A549 (cell line): ENCODE measurements at regions not wholly inside any gene's neighbourhood (a gene's known extent, or its start where the extent isn't known, plus 50 kb on each side); places are given as distances from the start of the nearest gene placed in this dataset.

ENCODE experiments used
- ATAC-seq, 2 experiments: fragments of 200-7000 bp in 1 of 2; fragments of >200 bp in 1 of 2; cut with Nextera tagmentation in 1 of 2; cut with Tn5 transposase in 1 of 2; 3 replicates each; pipeline versions ENCODE4 v1.8.0 to v1.9.1; 2018 to 2020; ENCODE audit warnings: mild to moderate bottlenecking in 1 of 2, moderate library complexity in 1 of 2
- CTCF ChIA-PET: fragments of 300-600 bp; sonication (Branson Sonifier 250); formaldehyde crosslinking; extraction: SDS; loops from one replicate; lab custom pipeline; 2021; ENCODE audit warnings: antibody characterized with exemption, inconsistent platforms; lab: Yijun Ruan, JAX
- POLR2A ChIA-PET: fragments of 350-600 bp; formaldehyde crosslinking; extraction: SDS; loops from one replicate; lab custom pipeline; 2021; ENCODE audit warnings: antibody characterized with exemption, inconsistent platforms; lab: Yijun Ruan, JAX
- DNase-seq, 2 experiments: peaks; one replicate each; pipeline versions ENCODE4 v3.0.0 to v3.0.0-alpha.2; 2011 to 2016; ENCODE audit warnings: low read depth in 1 of 2, low spot score in 1 of 2
- FAIRE-seq: peaks from 2 replicates; lab custom pipeline; 2011; peaks lifted over from hg19 to GRCh38; lab: Jason Lieb, UNC
- H3K27ac ChIP-seq, 2 experiments: fragments of >200 bp; sonication (Bioruptor Twin); formaldehyde crosslinking; 3 replicates each; pipeline ENCODE4 v1.5.1; 2016 to 2017
- H3K4me1 ChIP-seq: fragments of >200 bp; sonication (Bioruptor Twin); formaldehyde crosslinking; 3 replicates; pipeline ENCODE4 v1.6.1; 2016
- H3K4me2 ChIP-seq: fragments of >200 bp; sonication (Bioruptor Twin); formaldehyde crosslinking; 3 replicates; pipeline ENCODE4 v1.6.1; 2016
- H3K4me3 ChIP-seq: fragments of >200 bp; sonication (Bioruptor Twin); formaldehyde crosslinking; 3 replicates; pipeline ENCODE4 v1.5.1; 2016
- H3K9me3 ChIP-seq: fragments of >200 bp; sonication (Bioruptor Twin); formaldehyde crosslinking; 3 replicates; pipeline ENCODE4 v1.6.1; 2016
- BHLHE40 ChIP-seq: IDR thresholded peaks from 2 replicates; pipeline ENCODE4 v1.6.1; 2012; ENCODE audit warnings: low read depth, low read length, inconsistent platforms
- CBX2 ChIP-seq: fragments of 200-600 bp; sonication (generic); IDR thresholded peaks from 2 replicates; pipeline ENCODE4 v1.6.1; 2016; ENCODE audit warnings: low read depth, mild to moderate bottlenecking, borderline replicate concordance
- CEBPB ChIP-seq, 2 experiments: fragments of >200 bp in 1 of 2; sonication (Bioruptor Twin) in 1 of 2; formaldehyde crosslinking in 1 of 2; IDR thresholded peaks; 2 replicates each; pipeline ENCODE4 v1.6.1; 2012 to 2016
- CHD2 ChIP-seq: fragments of 150-350 bp; IDR thresholded peaks from 2 replicates; pipeline ENCODE4 v1.6.1; 2014; ENCODE audit warnings: low read length; ENCODE audit not compliant: partially characterized antibody
- CTCF ChIP-seq: fragments of >200 bp; sonication (Bioruptor Twin); formaldehyde crosslinking; IDR thresholded peaks from 3 replicates; pipeline ENCODE4 v1.5.1; 2016
- EHMT2 ChIP-seq: fragments of 200-600 bp; sonication (generic); IDR thresholded peaks from 2 replicates; pipeline ENCODE4 v1.6.1; 2016; ENCODE audit warnings: antibody characterized with exemption, low read depth, mild to moderate bottlenecking, moderate library complexity
- FOSL2 ChIP-seq, 2 experiments: fragments of 450-650 bp in 1 of 2; fragments of >200 bp in 1 of 2; sonication (Bioruptor Twin) in 1 of 2; formaldehyde crosslinking; IDR thresholded peaks; 2 replicates each; pipeline versions ENCODE4 v1.5.0 to v1.6.1; 2016 to 2020; ENCODE audit warnings: mild to moderate bottlenecking in 1 of 2, moderate library complexity in 1 of 2
- FOXS1 ChIP-seq: fragments of 250-450 bp; sonication (Bioruptor Pico); IDR thresholded peaks from 2 replicates; pipeline ENCODE4 v1.5.0; 2020; ENCODE audit warnings: mild to moderate bottlenecking, moderate library complexity
- HMGXB4 ChIP-seq: fragments of 250-450 bp; sonication (Bioruptor Pico); IDR thresholded peaks from 2 replicates; pipeline ENCODE4 v1.5.0; 2021; ENCODE audit warnings: mild to moderate bottlenecking, moderate library complexity, borderline replicate concordance
- HOXB13 ChIP-seq: fragments of 250-450 bp; sonication (Bioruptor Pico); IDR thresholded peaks from 2 replicates; pipeline ENCODE4 v1.5.0; 2020; ENCODE audit warnings: low read depth, mild to moderate bottlenecking, moderate library complexity
- HOXB5 ChIP-seq: fragments of 250-450 bp; sonication (Bioruptor Pico); IDR thresholded peaks from 2 replicates; pipeline ENCODE4 v1.5.0; 2020; ENCODE audit warnings: mild to moderate bottlenecking, moderate library complexity
- JUNB ChIP-seq: fragments of >200 bp; sonication (Bioruptor Twin); formaldehyde crosslinking; IDR thresholded peaks from 2 replicates; pipeline ENCODE4 v1.6.1; 2016
- KDM1A ChIP-seq: fragments of 200-600 bp; sonication (generic); IDR thresholded peaks from 2 replicates; pipeline ENCODE4 v1.6.1; 2016; ENCODE audit warnings: low read depth, mild to moderate bottlenecking
- MAZ ChIP-seq: fragments of 150-350 bp; IDR thresholded peaks from 2 replicates; pipeline ENCODE4 v1.6.1; 2014; ENCODE audit warnings: antibody characterized with exemption, low read depth, low read length, borderline replicate concordance
- NFE2L2 ChIP-seq: fragments of 150-350 bp; conservative IDR thresholded peaks from 2 replicates; pipeline ENCODE4 v1.6.1; 2014; ENCODE audit warnings: low read length
- NPAS2 ChIP-seq: fragments of 250-450 bp; sonication (Bioruptor Pico); IDR thresholded peaks from 2 replicates; pipeline ENCODE4 v1.8.0; 2022; ENCODE audit warnings: mild to moderate bottlenecking, moderate library complexity, borderline replicate concordance
- NR3C1 ChIP-seq: fragments of >200 bp; sonication (Bioruptor Twin); formaldehyde crosslinking; IDR thresholded peaks from 3 replicates; pipeline ENCODE4 v1.6.1; 2017
- PBX3 ChIP-seq: IDR thresholded peaks from 2 replicates; pipeline ENCODE4 v1.6.1; 2012
- PHF8 ChIP-seq: fragments of 200-600 bp; sonication (generic); IDR thresholded peaks from 2 replicates; pipeline ENCODE4 v1.6.1; 2016; ENCODE audit warnings: low read depth, mild to moderate bottlenecking, antibody characterized with exemption, moderate library complexity, borderline replicate concordance
- POLR2A ChIP-seq: IDR thresholded peaks from 2 replicates; pipeline ENCODE4 v1.6.1; 2012; ENCODE audit warnings: mild to moderate bottlenecking, low read length
- POLR2AphosphoS2 ChIP-seq: conservative IDR thresholded peaks from 2 replicates; pipeline ENCODE4 v1.6.1; 2012; ENCODE audit warnings: low read length, improper control_type of control experiment, inconsistent platforms
- RAD21 ChIP-seq, 2 experiments: fragments of >200 bp in 1 of 2; sonication (Bioruptor Twin) in 1 of 2; formaldehyde crosslinking in 1 of 2; IDR thresholded peaks in 1 of 2; conservative IDR thresholded peaks in 1 of 2; 2 replicates in 1 of 2; 3 replicates in 1 of 2; pipeline ENCODE4 v1.6.1; 2012 to 2018; ENCODE audit warnings: inconsistent platforms in 1 of 2
- RARB ChIP-seq: fragments of 250-450 bp; sonication (Bioruptor Pico); IDR thresholded peaks from 2 replicates; pipeline ENCODE4 v1.8.0; 2021; ENCODE audit warnings: mild to moderate bottlenecking, moderate library complexity
- REST ChIP-seq: fragments of 200-600 bp; sonication (generic); IDR thresholded peaks from 2 replicates; pipeline ENCODE4 v1.6.1; 2016; ENCODE audit warnings: antibody characterized with exemption, mild to moderate bottlenecking, moderate library complexity
- SMC3 ChIP-seq: fragments of >200 bp; sonication (Bioruptor Twin); formaldehyde crosslinking; IDR thresholded peaks from 3 replicates; pipeline ENCODE4 v1.6.1; 2018; ENCODE audit warnings: inconsistent platforms
- TP53 ChIP-seq: fragments of 250-450 bp; sonication (Bioruptor Pico); IDR thresholded peaks from 2 replicates; pipeline ENCODE4 v1.5.0; 2021; ENCODE audit warnings: mild to moderate bottlenecking, moderate library complexity
- USF2 ChIP-seq: fragments of 450-650 bp; IDR thresholded peaks from 2 replicates; pipeline ENCODE4 v1.6.1; 2014; ENCODE audit warnings: antibody characterized with exemption
- ZNF302 ChIP-seq: fragments of 250-450 bp; sonication (Bioruptor Pico); IDR thresholded peaks from 2 replicates; pipeline ENCODE4 v1.9.0; 2021; ENCODE audit warnings: inconsistent platforms, mild to moderate bottlenecking, moderate library complexity
- ZSCAN20 ChIP-seq: fragments of 250-450 bp; sonication (Bioruptor Pico); IDR thresholded peaks from 2 replicates; pipeline ENCODE4 v1.8.0; 2022; ENCODE audit warnings: mild to moderate bottlenecking, moderate library complexity
- WGBS: methylation state at CpG from one replicate; pipeline ENCODE4 v1.1.6; 2017; ENCODE audit errors: missing lambda C conversion rate; 5-methylcytosine and 5-hydroxymethylcytosine counted together

GRCh38 chr12:98280621-98281020, 234.8 kb upstream of the TMPO start:
- TF ChIP-seq CBX2, result no peak
- no peak for TF ChIP-seq HOXB5 (CRISPR knock-in tag)
- TF ChIP-seq USF2, result no peak
- no peak for TF ChIP-seq ZSCAN20 (CRISPR knock-in tag)
- no peak for TF ChIP-seq FOXS1 (CRISPR knock-in tag)
- no peak for TF ChIP-seq CTCF
- no peak for TF ChIP-seq JUNB
- TF ChIP-seq MAZ, result no peak
- no peak for TF ChIP-seq KDM1A
- no peak for TF ChIP-seq NPAS2
- TF ChIP-seq TP53 (CRISPR knock-in tag), result no peak
- no peak for TF ChIP-seq RAD21 (conservative IDR thresholded peaks at IDR 0.05 in 1 of 2, IDR thresholded peaks at IDR 0.05 in 1 of 2)
- TF ChIP-seq FOSL2 (IDR thresholded peaks at IDR 0.05), result no peak
- TF ChIP-seq FOSL2 (CRISPR knock-in tag; IDR thresholded peaks at IDR 0.05), result no peak
- TF ChIP-seq ZNF302 (CRISPR knock-in tag), result no peak
- TF ChIP-seq RARB (CRISPR knock-in tag), result no peak
- TF ChIP-seq HMGXB4 (CRISPR knock-in tag), result no peak
- no peak for TF ChIP-seq EHMT2
- Histone ChIP-seq H3K4me3 (no peak overlapping the region), H3K4me1 (no peaks in the 10 kb centered on the region), H3K27ac (no peak overlapping the region), H3K9me3 (no peaks in the 10 kb centered on the region), H3K4me2 (no peak overlapping the region)
- no peak for FAIRE-seq
- WGBS, result 61% methylated on average over 7 of the region's 7 CpGs
- ChIA-PET POLR2A (no interaction called here), CTCF (no interaction called here)
- no peak for DNase-seq
- ATAC-seq, result no peak

- no peak overlapping the region for H3K27ac ChIP-seq
- H3K4me1 ChIP-seq, result no peaks in the 10 kb centered on the region
- CTCF ChIA-PET, result no interaction called here
- no peaks in the 10 kb centered on the region for H3K9me3 ChIP-seq
- no peak for TF ChIP-seq ZNF302 (CRISPR knock-in tag)
- TF ChIP-seq EHMT2, result no peak
- no peak for TF ChIP-seq BHLHE40
- no peak for TF ChIP-seq NFE2L2
- TF ChIP-seq HOXB13, result no peak
- TF ChIP-seq CEBPB (IDR thresholded peaks at IDR 0.05), result no peak
- no peak for TF ChIP-seq POLR2A
- no peak for TF ChIP-seq CHD2
- TF ChIP-seq PBX3, result no peak
- TF ChIP-seq PHF8, result no peak
- TF ChIP-seq POLR2AphosphoS2, result no peak
- no peak for TF ChIP-seq NR3C1
- TF ChIP-seq REST, result no peak
- no peak for TF ChIP-seq SMC3
- no peak for TF ChIP-seq FOXS1 (CRISPR knock-in tag)
- no peak for TF ChIP-seq RARB (CRISPR knock-in tag)
- TF ChIP-seq TP53 (CRISPR knock-in tag), result no peak
- POLR2A ChIA-PET, result no interaction called here
- no peak for DNase-seq
- WGBS, result 13% methylated on average over 4 of the region's 4 CpGs
- H3K4me2 ChIP-seq, result no peak overlapping the region
- peak; percentile 32 to 34; a peak in 1 of 6 replicates for ATAC-seq
- H3K4me3 ChIP-seq, result no peak overlapping the region
- FAIRE-seq, result no peak
Observed at GRCh38 chr12:98291828-98292227, 223.6 kb upstream of the TMPO start.
